Activated naive CD4-positive, alpha-beta T cell treated with anti-CD3 and anti-CD28 coated beads, Interleukin-2, amount 50 U/mL, for 72 hours (primary cell): ENCODE measurements at regions not wholly inside any gene's neighbourhood (a gene's known extent, or its start where the extent isn't known, plus 50 kb on each side); places are given as distances from the start of the nearest gene placed in this dataset.
A peak's percentile ranks its signal among the peaks of the same experiment; 100 is the strongest.

Experiments used
- ATAC-seq, 2 donors: fragments of 150-1000 bp; cut with Tn5 transposase; 2 replicates each; pipeline ENCODE4 v1.10.0; 2021; ENCODE audit warnings: mild to moderate bottlenecking in 2 of 2, moderate library complexity in 2 of 2
- DNase-seq, 2 donors: peaks; one replicate each; pipeline ENCODE4 v3.0.0; 2021 to 2022; ENCODE audit warnings: low spot score in 2 of 2
- H3K27ac Mint-ChIP-seq, 2 donors: one replicate each; pipeline ENCODE4 v1.8.0; 2022; ENCODE audit warnings: mild to moderate bottlenecking in 2 of 2, mixed read lengths in 2 of 2
- H3K36me3 Mint-ChIP-seq, 2 donors: one replicate each; pipeline ENCODE4 v1.8.0; 2022; ENCODE audit warnings: mixed read lengths in 2 of 2
- H3K9me3 Mint-ChIP-seq, 2 donors: one replicate each; pipeline ENCODE4 v1.8.0; 2022; ENCODE audit warnings: mixed read lengths in 2 of 2

GRCh38 chr6:156659822-156660198, 117.4 kb upstream of the ARID1B start:
- no peaks in the 10 kb centered on the region for H3K36me3 Mint-ChIP-seq
- H3K27ac Mint-ChIP-seq = peak overlapping the region in 1 of 2 donors; percentile 12
- ATAC-seq (peak; percentile 51 to 66), DNase-seq (no peak)
- H3K9me3 Mint-ChIP-seq = no peaks in the 10 kb centered on the region

DNA sequence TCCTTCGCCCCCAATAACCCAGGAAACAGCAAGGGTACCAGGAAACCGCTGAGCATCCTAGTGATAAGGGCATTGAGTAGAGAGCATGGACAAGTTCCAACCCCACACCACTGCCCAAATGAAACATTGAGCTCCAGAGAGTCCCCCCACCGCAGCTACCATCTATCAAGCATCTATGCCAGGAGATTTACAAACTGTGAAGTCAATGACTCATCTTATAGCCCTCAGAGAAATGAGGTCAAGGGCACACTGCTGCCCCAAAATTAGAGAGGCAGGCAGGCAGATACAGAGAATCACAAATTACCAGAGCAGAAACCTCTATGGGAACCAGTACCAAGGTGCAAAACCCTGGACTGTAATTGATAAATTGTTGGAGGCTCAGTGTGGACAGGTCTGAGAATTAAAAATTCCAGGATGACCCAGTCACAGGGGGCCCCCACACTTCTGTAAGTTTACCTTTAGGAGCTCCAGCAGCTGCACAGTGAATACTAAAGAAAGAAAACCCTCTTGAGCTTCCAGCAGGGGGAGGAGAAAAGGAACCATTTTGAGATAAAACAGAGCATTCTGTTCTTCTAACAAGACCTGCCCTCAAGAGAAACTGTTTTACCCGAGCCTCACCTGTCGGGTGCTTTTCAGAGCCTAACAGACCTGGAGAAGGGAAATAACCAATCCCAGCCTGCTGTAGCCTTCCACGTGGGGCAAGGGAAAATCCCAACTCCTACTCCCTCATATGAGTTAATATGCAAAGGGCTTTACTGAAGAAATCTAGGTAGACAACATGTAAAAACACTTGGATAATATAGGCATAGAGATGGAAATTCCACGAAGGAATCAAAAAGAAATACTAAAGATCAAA, 118.0 kb upstream of the ARID1B start:
- peak overlapping the region in 1 of 2 donors; percentile 12 for H3K27ac Mint-ChIP-seq
- no peaks in the 10 kb centered on the region for H3K9me3 Mint-ChIP-seq
- DNase-seq = no peak
- no peak for ATAC-seq
- H3K36me3 Mint-ChIP-seq = no peaks in the 10 kb centered on the region

- no peak for DNase-seq
- Mint-ChIP-seq H3K9me3 (no peaks in the 10 kb centered on the region), H3K36me3 (no peaks in the 10 kb centered on the region), H3K27ac (no peak overlapping the region)
- no peak for ATAC-seq
Measured at GRCh38 chr6:156658186-156658965, 118.8 kb upstream of the ARID1B start.

GRCh38 chr6:156657296-156657695, 119.9 kb upstream of the ARID1B start:
- Mint-ChIP-seq H3K27ac (no peak overlapping the region), H3K36me3 (no peaks in the 10 kb centered on the region)
- DNase-seq = no peak

DNA sequence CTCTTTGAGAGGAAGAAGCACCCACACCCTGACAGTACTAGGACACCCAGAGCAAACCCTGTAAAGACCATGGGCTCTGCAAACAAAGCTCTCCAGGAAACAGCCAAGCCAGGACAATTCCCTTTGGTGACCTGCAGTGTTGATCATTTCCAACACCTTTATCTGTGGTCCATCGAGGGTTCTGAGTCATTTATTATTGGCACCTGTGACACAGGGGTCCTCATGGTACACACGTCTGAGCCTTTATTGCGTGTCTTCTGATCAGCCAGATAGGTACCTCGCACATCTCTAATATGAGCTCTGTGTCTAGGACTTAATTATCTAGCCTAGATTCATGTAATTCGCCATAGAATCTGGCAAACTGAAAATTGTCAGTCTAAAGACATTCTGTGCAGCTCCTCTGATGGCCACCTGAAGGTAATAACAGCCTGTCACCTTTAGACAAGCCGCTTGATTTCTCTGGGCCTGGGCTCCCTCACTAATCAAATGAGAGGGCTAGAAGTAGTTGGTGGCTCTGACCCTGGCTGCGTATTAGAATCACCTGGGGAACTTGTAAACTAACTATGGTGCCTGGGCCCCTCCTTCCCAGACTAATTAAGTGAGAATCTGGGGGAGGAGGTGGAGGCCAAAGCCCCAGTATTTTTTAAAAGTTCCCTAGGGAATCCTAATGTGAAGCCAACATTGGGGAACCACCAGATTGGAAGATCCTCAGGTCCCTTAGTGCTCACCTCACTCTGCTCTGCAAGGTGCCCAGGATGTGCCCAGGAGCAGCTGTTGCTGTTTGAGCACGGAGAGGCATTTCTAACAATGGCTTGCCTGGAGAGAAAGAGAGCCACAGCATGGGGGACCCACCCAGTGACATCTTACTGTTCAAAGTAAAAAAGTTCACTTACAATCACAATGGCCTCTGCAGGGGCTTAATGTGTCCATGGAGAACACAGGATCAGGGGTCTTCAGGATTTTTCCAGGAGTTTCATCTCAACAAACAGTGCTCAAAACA, 122.0 kb upstream of the ARID1B start:
- Mint-ChIP-seq H3K9me3 (peaks cover 0 to 3% of the 10 kb centered on the region in 2 donors), H3K36me3 (no peaks in the 10 kb centered on the region), H3K27ac (no peak overlapping the region)
- no peak for ATAC-seq
- no peak for DNase-seq

More at GRCh38 chr6:156657296-156657695, 119.9 kb upstream of the ARID1B start:
- peaks cover 0 to 3% of the 10 kb centered on the region in 2 donors for H3K9me3 Mint-ChIP-seq
- ATAC-seq = no peak

GRCh38 chr6:156652231-156652750, 124.9 kb upstream of the ARID1B start:
- H3K9me3 Mint-ChIP-seq = peaks cover 0 to 3% of the 10 kb centered on the region in 2 donors
- no peaks in the 10 kb centered on the region for H3K36me3 Mint-ChIP-seq
- H3K27ac Mint-ChIP-seq = no peak overlapping the region
- ATAC-seq = no peak
- DNase-seq = no peak

GRCh38 chr6:156651486-156651885, 125.7 kb upstream of the ARID1B start:
- no peak overlapping the region for H3K27ac Mint-ChIP-seq
- ATAC-seq = no peak
- H3K9me3 Mint-ChIP-seq = peaks cover 0 to 3% of the 10 kb centered on the region in 2 donors
- no peak for DNase-seq
- H3K36me3 Mint-ChIP-seq = no peaks in the 10 kb centered on the region

DNA sequence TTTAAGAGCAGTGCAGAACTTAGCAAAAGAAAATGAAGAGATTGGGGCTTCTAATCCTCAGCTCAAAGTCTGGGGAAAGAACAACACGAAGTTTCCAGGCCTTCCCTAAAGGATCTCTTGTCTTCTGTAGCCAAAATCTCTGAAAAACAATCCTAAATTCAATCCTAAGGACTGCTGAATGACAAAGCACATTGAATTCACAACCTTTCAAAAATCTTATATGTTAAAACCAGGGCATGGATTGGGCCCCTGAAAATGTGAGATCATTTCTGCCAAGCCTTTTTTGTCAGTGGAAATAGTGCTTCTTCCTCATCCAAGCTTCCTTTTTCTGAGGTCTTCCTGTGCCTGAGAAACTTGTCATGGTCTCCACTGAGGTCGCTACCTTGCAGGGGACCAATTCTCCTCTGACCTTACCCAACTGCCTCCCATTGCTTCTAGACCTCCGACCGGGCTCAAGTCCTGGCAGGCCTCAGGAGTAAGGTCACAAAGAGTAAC, 126.2 kb upstream of the ARID1B start:
- H3K27ac Mint-ChIP-seq = no peak overlapping the region
- ATAC-seq = no peak
- no peaks in the 10 kb centered on the region for H3K36me3 Mint-ChIP-seq
- H3K9me3 Mint-ChIP-seq = peaks cover 0 to 3% of the 10 kb centered on the region in 2 donors
- no peak for DNase-seq

DNA sequence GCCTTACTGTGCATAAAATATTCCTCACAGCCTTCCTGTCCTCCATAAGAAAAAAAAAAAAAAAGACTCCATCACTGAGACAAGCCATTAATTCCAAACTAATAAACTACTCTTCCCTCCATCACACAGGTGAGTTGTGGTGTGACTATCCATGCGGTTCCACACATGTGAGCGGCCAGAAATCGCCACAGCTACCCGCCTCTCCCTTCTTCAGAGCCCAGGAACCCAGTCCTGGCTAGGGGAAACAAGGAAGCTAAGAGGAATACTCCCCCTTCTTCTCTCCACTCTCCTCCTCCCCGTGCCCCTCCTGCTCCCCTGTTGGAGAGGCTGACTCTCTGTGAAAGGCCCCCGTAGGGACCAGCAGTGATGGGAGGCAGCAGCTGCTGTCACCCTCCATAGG, 128.6 kb upstream of the ARID1B start:
- H3K27ac Mint-ChIP-seq = no peak overlapping the region
- H3K36me3 Mint-ChIP-seq = no peaks in the 10 kb centered on the region
- DNase-seq (no peak), ATAC-seq (no peak)
- H3K9me3 Mint-ChIP-seq = peaks cover 0 to 3% of the 10 kb centered on the region in 2 donors

GRCh38 chr6:156647991-156648390, 129.2 kb upstream of the ARID1B start:
- H3K36me3 Mint-ChIP-seq = no peaks in the 10 kb centered on the region
- peaks cover 0 to 3% of the 10 kb centered on the region in 2 donors for H3K9me3 Mint-ChIP-seq
- H3K27ac Mint-ChIP-seq = no peak overlapping the region
- ATAC-seq (no peak), DNase-seq (no peak)

DNA sequence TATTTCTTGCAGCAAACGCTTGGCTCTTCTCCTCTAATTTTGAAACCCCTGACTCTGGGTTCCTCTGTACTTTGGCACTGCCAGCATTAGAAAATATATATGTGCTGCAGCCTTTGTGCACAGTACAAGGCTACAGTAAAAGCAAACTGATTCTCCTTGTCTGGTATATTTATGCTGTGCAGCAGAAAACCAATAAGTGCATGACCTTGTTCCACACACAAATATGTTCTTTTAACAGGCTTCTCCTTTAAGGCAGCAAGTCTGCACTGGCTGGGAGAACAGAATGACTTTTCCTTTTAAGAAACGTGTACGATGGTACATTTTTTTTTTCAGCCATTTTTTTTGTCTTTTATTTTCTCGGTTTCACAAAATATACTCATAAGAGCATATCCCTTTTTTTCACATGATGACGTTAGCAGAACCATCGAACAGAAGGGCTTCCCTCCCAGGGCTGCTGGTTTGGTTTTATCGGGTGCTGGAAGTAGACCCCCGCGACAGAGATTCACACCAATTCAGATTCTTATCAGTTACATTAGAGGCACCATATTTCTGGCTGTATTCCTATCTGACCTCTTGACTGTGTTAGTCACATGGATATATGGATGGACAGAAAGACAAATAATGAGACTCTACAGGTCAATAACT, 129.9 kb upstream of the ARID1B start:
- ATAC-seq = no peak
- Mint-ChIP-seq H3K36me3 (no peaks in the 10 kb centered on the region), H3K9me3 (no peaks in the 10 kb centered on the region), H3K27ac (no peak overlapping the region)
- no peak for DNase-seq

- no peak overlapping the region for H3K27ac Mint-ChIP-seq
- no peak for DNase-seq
- no peaks in the 10 kb centered on the region for H3K9me3 Mint-ChIP-seq
- no peak for ATAC-seq
- H3K36me3 Mint-ChIP-seq = no peaks in the 10 kb centered on the region
Measured at GRCh38 chr6:156646496-156646895, 130.7 kb upstream of the ARID1B start.

- DNase-seq = no peak
- Mint-ChIP-seq H3K36me3 (no peaks in the 10 kb centered on the region), H3K9me3 (no peaks in the 10 kb centered on the region)
Measured at GRCh38 chr6:156645097-156645496, 132.1 kb upstream of the ARID1B start.

GRCh38 chr6:156639009-156639721, 138.0 kb upstream of the ARID1B start:
- Mint-ChIP-seq H3K27ac (no peak overlapping the region), H3K9me3 (no peaks in the 10 kb centered on the region), H3K36me3 (peaks cover 0 to 5% of the 10 kb centered on the region in 2 donors)
- no peak for DNase-seq
- no peak for ATAC-seq

More at GRCh38 chr6:156645097-156645496, 132.1 kb upstream of the ARID1B start:
- H3K27ac Mint-ChIP-seq = no peak overlapping the region
- no peak for ATAC-seq

DNA sequence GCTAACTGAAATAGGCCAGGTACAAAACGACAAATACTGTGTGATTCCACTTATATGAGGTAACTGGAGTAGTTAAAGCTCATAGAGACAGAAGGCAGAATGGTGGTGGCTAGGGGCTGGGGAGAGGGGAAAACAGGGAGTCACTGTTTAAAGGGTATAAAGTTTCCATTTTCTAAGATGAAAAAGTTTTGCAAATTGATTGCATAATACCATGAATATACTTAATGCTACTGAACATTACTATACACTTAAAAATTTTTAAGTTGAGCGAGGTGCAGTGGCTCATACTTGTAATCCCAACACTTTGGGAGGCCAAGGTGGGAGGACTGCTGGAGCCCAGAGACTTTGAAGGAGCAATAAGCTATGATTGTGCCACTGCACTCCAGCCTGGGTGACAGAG, 138.6 kb upstream of the ARID1B start:
- no peak for ATAC-seq
- DNase-seq = no peak
- Mint-ChIP-seq H3K9me3 (no peaks in the 10 kb centered on the region), H3K36me3 (peaks cover 0 to 5% of the 10 kb centered on the region in 2 donors), H3K27ac (no peak overlapping the region)
